ENCODE measurements at regions not wholly inside any gene's neighbourhood (a gene's known extent, or its start where the extent isn't known, plus 50 kb on each side); places are given as distances from the start of the nearest gene placed in this dataset.

DNA sequence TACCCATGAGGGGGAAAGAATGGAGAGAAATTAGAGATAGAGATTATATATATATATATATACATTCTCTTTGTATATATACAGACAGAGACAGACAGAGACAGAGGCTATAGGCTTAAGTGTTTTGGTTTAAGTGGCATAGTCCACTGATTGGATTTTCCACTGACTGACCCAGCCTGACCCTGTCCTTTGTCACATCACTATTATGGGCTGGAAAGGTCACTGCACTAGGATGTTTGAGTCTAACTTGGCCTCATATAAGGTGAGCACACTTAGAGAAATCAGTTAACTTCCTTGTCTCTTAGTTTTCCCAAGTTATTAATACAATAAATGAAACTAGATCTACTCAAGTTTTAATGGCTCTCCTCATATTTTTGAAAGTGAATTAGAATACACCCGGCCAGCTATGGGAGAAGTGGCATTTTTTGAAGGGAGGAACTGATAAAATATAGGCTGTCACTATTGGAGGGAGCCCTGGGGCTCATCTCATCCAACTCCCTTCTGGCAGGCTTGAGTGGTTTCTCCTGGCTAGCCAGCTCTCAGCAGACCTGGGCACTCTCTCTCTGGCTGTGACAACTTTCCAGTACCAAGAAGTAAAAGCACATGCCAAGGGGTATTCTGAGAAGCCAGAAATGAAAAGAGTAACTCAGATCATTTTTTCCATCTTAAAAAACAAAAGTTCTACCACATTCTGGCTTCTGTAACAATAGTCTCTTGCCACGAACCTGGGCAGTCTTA is 455.6 kb upstream of the ANKRD30A start:
- Histone ChIP-seq H3K4me3 (ENCODE audit: low read length) (no peak overlapping the region), H4K20me1 (ENCODE audit: insufficient read depth, low read length) (no peaks in the 10 kb centered on the region), H3K79me2 (ENCODE audit: low read length) (no peaks in the 10 kb centered on the region), H3K9me3 (replicated peaks; ENCODE audit: insufficient read depth, low read length) (no peaks in the 10 kb centered on the region), H3K36me3 (replicated peaks; ENCODE audit: insufficient read depth, low read length) (no peaks in the 10 kb centered on the region), H3K4me1 (ENCODE audit: low read length) (no peaks in the 10 kb centered on the region), H3K9me2 (replicated peaks; ENCODE audit: insufficient read depth, low read length) (no peaks in the 10 kb centered on the region), H2AFZ (ENCODE audit: low read length) (no peak overlapping the region), H3K4me2 (ENCODE audit: low read depth, low read length) (no peak overlapping the region), H3K27ac (ENCODE audit: low read length) (no peak overlapping the region), H3K27me3 (replicated peaks; ENCODE audit: insufficient read depth, low read length) (no peaks in the 10 kb centered on the region), H3K9ac (ENCODE audit: low read length) (no peak overlapping the region), H3F3A (ENCODE audit: insufficient read depth, low read length) (no peaks in the 10 kb centered on the region)
- no peak for DNase-seq
- TF ChIP-seq EZH2phosphoT487 (IDR thresholded peaks at IDR 0.05; ENCODE audit: low read length): no peak
- TF ChIP-seq, protein P1, sequence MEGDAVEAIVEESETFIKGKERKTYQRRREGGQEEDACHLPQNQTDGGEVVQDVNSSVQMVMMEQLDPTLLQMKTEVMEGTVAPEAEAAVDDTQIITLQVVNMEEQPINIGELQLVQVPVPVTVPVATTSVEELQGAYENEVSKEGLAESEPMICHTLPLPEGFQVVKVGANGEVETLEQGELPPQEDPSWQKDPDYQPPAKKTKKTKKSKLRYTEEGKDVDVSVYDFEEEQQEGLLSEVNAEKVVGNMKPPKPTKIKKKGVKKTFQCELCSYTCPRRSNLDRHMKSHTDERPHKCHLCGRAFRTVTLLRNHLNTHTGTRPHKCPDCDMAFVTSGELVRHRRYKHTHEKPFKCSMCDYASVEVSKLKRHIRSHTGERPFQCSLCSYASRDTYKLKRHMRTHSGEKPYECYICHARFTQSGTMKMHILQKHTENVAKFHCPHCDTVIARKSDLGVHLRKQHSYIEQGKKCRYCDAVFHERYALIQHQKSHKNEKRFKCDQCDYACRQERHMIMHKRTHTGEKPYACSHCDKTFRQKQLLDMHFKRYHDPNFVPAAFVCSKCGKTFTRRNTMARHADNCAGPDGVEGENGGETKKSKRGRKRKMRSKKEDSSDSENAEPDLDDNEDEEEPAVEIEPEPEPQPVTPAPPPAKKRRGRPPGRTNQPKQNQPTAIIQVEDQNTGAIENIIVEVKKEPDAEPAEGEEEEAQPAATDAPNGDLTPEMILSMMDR (IDR thresholded peaks at IDR 0.05; ENCODE audit: low read length): no peak
- no peak for TF ChIP-seq EZH2 (optimal IDR thresholded peaks at IDR 0.05; ENCODE audit: low read depth, low read length)

GRCh38 chr10:36666451-36666850 is 458.9 kb upstream of the ANKRD30A start:
- no peak for TF ChIP-seq EZH2 (optimal IDR thresholded peaks at IDR 0.05; ENCODE audit: low read depth, low read length)
- TF ChIP-seq, protein P1 (IDR thresholded peaks at IDR 0.05; ENCODE audit: low read length): no peak
- TF ChIP-seq EZH2phosphoT487 (IDR thresholded peaks at IDR 0.05; ENCODE audit: low read length): no peak
- DNase-seq: no peak
- no peaks in the 10 kb centered on the region for H3K36me3 ChIP-seq (replicated peaks; ENCODE audit: insufficient read depth, low read length)

DNA sequence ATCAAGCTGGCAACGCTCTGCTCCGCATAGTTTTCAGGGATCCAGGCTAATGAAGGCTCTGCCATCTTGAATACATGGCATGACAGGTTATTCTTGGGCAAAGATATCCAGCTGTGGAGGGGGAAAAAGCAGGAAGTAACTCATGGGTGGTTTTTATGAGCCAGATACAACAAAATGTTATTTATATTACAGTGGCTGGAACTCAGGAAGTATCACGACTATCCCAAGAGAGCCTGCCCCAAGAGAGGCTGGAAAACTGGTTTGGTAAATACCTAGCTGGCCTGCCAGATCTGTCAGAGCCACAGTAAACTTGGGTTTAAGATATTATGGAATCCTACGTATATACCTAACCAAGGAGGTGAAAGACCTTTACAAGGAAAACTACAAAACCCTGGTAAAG is 462.8 kb upstream of the ANKRD30A start:
- Histone ChIP-seq H3K4me1 (ENCODE audit: low read length) (no peaks in the 10 kb centered on the region), H3F3A (ENCODE audit: insufficient read depth, low read length) (no peaks in the 10 kb centered on the region), H3K9me2 (replicated peaks; ENCODE audit: insufficient read depth, low read length) (no peaks in the 10 kb centered on the region), H4K20me1 (ENCODE audit: insufficient read depth, low read length) (no peaks in the 10 kb centered on the region), H3K9me3 (replicated peaks; ENCODE audit: insufficient read depth, low read length) (no peaks in the 10 kb centered on the region), H2AFZ (ENCODE audit: low read length) (no peak overlapping the region), H3K79me2 (ENCODE audit: low read length) (no peaks in the 10 kb centered on the region), H3K27me3 (replicated peaks; ENCODE audit: insufficient read depth, low read length) (no peaks in the 10 kb centered on the region), H3K9ac (ENCODE audit: low read length) (no peak overlapping the region), H3K27ac (ENCODE audit: low read length) (no peak overlapping the region), H3K36me3 (replicated peaks; ENCODE audit: insufficient read depth, low read length) (no peaks in the 10 kb centered on the region), H3K4me3 (ENCODE audit: low read length) (no peak overlapping the region), H3K4me2 (ENCODE audit: low read depth, low read length) (no peak overlapping the region)
- TF ChIP-seq EZH2 (optimal IDR thresholded peaks at IDR 0.05; ENCODE audit: low read depth, low read length) (no peak), EZH2phosphoT487 (IDR thresholded peaks at IDR 0.05; ENCODE audit: low read length) (no peak)
- TF ChIP-seq, protein P1 (IDR thresholded peaks at IDR 0.05; ENCODE audit: low read length): no peak
- DNase-seq: no peak

More at GRCh38 chr10:36666451-36666850, 458.9 kb upstream of the ANKRD30A start:
- Histone ChIP-seq H2AFZ (ENCODE audit: low read length) (no peak overlapping the region), H3K4me3 (ENCODE audit: low read length) (no peak overlapping the region), H3K27me3 (replicated peaks; ENCODE audit: insufficient read depth, low read length) (no peaks in the 10 kb centered on the region), H3K79me2 (ENCODE audit: low read length) (no peaks in the 10 kb centered on the region), H3K4me2 (ENCODE audit: low read depth, low read length) (no peak overlapping the region), H3F3A (ENCODE audit: insufficient read depth, low read length) (no peaks in the 10 kb centered on the region), H3K9me3 (replicated peaks; ENCODE audit: insufficient read depth, low read length) (no peaks in the 10 kb centered on the region), H4K20me1 (ENCODE audit: insufficient read depth, low read length) (no peaks in the 10 kb centered on the region), H3K27ac (ENCODE audit: low read length) (no peak overlapping the region), H3K9ac (ENCODE audit: low read length) (no peak overlapping the region), H3K9me2 (replicated peaks; ENCODE audit: insufficient read depth, low read length) (no peaks in the 10 kb centered on the region), H3K4me1 (ENCODE audit: low read length) (no peaks in the 10 kb centered on the region)

All from MM.1S (cell line).